HuH-7.5 (cell line): ENCODE measurements at regions not wholly inside any gene's neighbourhood (a gene's known extent, or its start where the extent isn't known, plus 50 kb on each side); places are given as distances from the start of the nearest gene placed in this dataset.

Source experiments
- DNase-seq: peaks from one replicate; pipeline ENCODE4 v3.0.0; 2011; ENCODE audit warnings: low spot score

DNA sequence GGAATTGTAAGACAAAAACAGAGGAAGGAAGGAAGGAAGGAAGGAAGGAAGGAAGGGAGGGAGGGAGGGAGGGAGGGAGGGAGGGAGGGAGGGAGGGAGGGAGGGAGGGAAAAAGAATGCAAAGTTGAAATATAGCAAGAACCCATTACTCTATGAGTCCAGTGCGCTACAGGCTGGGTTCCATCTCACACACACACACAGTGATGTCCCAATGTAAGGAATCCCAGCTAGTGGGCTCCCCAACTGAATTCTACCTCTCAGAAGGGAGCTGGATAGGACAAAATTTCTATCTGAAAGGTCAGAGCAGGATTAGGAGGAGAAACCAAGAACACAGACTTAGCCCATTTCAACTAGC lies 173.4 kb downstream of the DAD1 start:
- no peak for DNase-seq

DNA sequence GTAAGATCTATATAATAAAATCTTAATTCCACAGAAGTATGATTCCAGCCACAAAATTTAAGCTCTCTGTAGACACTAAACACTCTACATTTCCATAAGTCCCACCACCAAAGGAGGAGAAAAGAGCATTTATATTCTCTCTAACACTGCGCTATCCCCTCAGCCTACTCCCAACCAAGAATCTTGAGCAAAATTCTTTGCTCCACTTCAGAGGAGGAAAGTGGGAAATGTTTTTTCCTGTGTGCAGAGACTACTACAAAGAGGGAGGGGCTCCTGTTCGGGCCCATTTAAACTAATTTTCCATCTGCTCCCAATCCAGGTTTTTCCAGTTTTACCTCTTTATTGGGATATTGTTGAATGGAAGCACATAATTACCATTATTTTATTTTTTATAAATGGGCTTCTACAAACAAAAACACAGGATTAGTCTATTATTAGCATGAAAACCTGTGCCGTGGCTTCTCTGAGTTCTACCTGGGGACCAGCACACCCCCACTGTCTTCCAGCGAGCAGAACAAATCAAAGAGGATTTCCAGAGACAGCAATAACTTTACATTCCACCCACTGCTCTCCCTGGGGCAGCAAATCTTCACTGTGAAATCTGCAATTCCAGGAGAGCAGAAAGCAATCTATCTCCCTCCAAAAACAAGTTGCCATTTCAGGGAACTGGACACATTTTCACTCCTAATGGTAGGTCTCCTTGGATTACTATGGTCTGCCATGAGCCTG lies 174.0 kb downstream of the DAD1 start:
- no peak for DNase-seq

DNA sequence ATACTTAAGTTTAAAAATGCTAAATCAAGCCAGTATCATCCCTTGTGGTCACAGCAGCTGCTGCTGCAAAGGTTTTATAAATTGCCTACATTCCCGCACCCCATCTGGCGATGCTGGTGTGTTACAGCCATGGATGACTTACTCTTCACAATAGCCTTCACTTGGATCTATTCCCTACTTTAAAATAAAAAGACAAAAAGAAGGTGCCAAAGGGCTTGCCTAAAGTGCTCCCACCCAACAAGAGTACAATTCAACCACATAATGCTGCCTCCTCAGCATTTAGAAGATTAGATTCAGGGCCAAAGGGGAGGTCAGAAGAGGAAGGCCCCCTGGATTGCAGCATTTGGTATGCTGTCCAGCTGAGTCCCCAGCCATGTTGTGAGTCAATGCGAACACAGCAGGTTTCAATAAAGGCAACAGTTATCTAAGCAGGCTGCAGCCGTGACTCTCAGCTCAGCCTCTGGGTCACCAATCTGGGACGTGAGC lies 176.1 kb downstream of the DAD1 start:
- no peak for DNase-seq

DNA sequence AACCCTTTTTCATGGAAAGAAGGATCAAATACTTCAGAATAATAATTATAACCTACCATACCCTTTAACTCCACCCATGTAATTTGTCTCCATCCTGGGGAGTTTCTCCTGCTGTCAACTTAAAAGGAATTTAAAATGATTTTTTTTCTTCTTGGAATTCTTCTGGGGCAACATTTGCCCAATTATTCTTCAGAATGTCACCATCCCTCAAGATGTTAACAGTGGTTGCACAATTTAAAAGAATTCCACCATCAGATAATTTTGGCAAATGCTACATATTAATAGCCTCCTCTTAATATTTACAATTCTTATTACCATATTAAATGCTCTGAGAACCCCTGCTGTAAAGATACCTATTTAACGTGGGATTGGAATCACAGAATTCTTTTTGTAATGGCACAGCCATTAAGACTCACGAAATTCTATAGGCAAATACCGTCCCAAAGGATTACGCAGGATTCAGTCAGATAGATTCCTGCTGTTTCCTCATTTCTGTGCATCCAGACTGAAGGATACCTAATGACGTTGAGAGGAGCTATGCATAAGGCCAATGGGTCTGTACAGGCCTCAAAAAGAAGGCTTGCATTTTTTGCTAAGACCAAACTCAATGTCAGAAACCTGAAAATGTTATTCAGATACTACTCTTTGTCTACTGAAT lies 177.5 kb downstream of the DAD1 start:
- DNase-seq, result no peak

DNA sequence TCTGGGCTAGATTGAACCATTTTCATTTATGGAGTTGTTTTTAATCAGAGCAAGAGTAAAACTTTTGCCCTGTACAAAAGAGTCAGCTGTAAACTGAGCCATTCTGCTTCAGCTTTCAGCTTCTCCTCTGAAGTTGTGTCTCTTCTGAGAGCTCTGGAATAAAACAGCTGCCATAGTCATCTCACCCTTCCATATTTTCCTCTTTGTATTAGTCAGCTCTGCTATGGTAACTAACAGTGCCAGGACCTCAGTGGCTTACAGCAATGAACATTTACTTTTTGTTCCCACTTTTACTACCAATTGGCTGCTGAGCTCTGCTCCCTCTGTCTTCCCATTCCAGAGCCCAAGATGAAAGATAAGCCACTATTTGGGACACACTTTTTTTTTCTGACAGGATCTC lies 178.5 kb downstream of the DAD1 start:
- no peak for DNase-seq

DNA sequence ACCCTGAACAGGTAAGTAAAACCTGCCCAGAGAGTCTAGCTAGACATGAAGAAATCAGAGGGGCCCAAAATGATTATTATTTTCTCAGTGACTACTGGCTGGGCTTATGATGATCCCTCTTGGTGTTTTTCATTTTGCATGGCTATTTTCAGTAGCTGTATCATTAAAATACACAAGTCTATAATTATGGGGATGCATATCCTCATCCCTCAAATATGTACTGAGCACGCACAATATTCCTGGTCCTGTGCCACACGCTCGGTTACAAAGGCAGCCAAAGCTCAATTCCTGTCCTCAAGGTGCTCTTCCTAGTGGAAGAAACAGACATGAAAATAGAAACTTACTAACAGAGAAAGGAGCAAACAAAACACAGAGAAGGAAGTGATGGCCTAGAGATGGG lies 180.0 kb downstream of the DAD1 start:
- DNase-seq, result no peak

DNA sequence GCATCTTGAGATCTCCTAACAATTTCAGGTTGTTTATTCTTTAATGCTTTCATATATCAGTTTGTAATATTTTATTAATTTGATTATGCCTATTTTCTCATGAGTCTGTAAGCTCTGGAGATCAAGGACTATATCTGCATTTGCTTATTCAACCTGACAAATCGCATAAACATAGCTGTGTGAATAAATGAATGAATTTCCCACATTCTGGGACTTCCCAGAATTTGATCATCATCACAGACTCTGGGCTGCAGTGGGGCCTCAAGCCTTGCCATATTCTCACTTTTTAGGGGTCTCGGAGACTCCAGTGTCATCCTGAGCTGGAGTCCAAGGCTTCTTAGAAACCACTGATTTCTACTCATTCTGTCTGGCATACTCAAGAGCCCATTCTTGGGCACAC lies 180.5 kb downstream of the DAD1 start:
- DNase-seq, result no peak

DNA sequence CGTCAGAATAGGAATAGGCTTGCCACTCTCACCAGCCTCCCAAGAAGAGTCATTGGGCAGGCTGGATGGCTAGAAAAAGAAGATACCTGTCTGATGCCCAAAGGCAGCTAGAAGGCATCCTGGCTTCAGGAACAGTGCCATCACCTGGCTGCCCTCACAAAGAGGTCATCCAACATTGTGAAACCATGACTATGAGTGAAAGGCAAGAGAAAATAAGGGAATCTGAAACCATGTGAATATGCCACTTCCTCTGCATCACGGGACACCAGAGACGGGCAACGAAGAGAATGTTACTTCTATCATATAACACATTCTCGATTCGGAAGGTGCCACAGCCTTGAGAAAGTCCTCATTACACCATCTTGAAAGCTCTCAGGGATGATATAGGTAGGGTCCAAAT lies 182.0 kb downstream of the DAD1 start:
- DNase-seq, result no peak

DNA sequence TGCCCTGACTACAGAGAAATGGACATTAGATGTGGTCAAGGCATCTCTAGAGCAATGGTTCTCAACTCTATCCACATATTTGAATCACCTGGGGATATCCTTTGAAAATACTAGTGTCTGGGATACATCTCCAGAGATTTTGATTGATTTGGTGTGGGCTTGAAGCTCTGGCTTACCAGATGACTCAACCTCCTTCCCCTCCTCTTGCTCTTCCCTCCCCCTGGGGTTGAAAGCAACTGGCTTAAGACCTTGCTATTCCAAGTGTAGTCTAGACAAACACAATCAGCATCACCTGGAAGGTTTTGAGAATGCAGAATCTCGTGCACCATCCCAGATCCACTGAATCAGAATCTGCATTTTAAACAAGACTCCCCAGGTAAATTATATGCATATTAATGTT lies 183.8 kb downstream of the DAD1 start:
- DNase-seq, result no peak

DNA sequence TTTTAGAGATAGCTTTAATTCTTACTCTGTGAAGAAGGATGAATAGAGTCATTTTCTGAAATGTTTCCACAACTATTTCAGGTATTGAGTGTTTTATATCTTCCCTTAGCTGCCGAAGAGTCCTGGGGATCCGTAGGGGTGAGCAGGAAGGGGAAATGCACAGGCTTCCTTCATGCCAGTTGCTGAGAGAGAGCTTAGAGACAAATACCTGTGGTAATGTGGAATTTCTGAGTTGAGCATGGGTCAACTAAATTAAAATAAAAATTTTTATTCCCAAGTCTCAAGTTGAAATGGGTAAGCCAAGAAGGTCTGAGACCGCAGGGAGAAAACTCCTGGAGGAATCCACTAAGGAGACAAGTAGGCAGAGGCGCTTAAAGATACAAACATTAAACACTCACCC lies 185.7 kb downstream of the DAD1 start:
- DNase-seq, result no peak

DNA sequence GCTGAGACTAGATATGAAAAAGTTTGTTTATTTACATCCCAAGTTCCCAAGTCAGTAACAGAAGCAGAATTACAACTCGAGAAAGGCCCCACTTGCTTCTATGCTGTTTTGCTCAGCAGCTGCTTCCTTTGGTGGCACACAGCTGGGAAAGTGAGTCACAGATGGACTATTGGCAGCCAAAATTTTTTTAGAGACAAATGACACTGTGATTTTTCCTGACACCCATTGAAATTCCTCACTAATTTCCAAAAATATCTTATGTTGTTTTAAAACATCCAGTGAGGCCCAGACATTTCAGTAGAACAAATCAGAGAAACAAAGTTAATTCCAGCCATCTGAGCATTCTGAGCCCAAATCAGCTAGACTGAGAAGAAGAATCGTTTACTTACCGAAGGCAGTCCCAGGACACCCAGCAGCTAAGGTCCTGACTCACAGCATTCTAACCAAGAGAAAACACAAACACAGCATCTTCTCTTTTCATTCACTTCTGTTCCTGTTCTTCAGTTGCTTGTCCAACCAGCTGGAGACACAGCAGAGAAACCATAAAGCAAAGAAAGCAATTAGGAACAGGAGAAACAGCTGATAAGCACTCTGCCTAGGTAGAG lies 188.3 kb downstream of the DAD1 start:
- no peak for DNase-seq

DNA sequence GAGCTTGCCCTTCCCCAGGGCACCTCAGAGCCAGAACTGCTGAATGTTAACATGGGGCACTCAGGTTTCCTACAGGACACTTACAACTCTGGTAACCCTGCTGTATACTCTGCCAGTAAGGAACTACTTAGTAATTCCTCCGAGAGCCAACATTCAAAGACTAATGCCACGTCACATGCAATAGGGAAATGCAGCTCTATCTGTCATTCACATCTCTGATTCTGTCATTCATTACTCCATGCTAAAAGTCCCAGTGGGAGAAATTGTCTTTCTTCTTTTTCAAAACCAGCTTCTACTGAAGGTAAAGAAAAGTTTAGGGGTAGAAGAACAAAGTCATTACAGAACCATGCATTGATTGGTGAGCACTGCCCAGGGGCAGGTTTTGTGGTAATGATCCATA lies 189.2 kb downstream of the DAD1 start:
- no peak for DNase-seq

DNA sequence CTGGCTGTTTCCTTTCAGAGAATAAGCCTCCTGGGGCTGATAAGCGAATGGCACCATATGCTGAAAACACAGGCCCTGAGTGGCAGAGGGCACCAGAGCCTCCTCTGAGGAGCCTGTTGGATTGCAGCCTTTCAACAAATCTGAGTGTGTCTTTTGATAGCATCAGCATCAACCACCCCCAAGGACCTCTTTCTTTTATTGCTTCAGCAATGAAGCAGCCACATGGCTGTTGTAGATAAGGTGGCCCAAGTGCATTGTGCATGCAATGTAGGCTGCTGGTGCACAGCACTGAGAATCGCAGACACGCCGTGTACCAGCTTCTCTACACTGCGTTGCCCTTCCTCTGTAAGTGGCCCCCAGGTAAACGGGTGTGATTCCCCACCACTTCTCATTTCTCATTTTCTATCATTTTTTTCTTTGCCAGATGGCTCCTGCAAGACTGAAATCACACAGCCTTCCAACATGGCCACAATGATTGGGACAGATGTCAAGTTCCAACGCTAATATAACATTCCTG lies 191.7 kb downstream of the DAD1 start:
- DNase-seq, result no peak

DNA sequence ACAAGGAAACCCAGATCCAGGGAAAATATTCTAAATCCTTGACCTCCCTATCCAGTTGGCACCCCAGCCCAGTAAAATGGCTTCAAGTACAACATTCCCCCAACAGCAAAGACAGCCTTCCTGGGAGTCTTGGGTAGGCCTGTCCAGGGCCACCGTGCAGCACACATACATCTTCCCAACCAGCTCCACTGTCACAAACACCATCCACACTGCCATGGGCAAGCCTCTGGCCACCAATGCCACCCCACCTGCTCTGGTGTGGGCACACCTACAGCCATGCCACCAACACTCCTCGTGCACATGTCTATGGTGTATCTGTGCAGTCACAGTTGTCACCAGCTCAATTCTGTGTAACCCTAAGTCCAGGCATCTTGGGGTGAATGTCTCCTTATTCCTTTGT lies 193.2 kb downstream of the DAD1 start:
- DNase-seq, result no peak

DNA sequence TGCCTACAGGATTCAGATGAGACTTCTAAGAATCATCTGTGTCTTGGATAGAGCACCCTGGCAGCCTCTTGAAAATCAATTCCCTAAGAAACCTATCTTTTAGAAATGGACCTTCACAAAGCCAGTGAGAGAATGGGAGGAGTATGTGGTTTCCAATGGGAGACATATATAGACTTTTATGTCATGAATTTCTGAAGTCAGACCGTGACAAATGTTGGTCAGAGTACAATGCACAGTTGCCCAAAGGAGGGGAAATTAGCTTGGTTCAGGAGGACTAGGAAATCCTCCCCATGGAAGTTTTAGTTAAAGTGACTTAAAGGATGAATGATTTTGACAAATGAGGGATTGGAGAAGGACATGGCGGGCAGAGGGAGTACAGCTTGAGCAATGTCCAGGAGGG lies 194.4 kb downstream of the DAD1 start:
- DNase-seq, result no peak

DNA sequence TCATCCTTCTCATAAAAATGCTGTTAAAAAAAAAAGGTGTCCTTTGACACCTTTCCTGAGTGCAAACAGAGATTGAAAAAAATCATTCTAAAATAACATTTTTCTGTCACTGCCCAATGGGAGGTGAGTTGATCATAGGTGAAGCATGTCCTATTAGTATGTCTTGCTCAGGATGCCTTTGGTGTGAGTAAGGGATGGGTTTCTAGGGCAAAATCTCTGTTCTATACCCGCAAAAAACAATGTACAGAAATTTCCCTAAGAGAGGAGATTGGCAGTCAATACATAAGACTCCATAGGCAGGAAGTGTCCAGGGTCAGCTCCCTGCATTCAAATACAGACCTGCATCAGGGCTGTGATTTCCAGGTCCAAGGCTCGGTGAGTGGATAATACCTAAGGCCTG lies 195.2 kb downstream of the DAD1 start:
- DNase-seq, result no peak

DNA sequence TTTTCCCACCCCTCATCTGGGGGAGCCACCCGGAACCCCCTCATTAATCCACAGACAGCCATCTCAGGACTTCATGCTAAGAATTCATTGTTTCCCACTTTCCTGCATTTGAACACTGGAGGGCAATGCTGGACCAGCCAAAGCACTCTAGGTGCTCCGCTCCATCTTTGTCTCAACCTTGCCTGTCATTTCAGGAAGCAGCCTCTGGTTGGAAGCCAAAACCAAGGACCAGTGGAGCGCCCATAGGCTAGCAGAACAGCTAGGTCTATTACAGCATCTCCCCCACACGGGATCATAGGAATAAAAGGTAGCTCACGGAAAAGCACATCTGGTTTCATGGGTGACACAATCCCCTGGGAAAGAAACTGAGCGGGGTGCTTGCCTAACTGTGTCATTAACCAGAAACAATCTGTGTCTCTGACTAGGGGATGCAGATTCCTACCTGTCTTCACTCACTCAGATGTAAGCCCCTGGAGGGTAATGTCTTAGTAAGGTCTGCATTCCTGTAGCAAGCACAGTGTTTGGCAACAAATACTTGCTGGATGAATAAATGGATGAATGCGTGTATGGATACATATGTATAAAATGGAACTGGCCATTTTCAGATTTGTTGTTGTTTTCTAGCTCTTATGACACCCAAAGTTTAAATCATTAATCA lies 197.0 kb downstream of the DAD1 start:
- peak; percentile 32 for DNase-seq

DNA sequence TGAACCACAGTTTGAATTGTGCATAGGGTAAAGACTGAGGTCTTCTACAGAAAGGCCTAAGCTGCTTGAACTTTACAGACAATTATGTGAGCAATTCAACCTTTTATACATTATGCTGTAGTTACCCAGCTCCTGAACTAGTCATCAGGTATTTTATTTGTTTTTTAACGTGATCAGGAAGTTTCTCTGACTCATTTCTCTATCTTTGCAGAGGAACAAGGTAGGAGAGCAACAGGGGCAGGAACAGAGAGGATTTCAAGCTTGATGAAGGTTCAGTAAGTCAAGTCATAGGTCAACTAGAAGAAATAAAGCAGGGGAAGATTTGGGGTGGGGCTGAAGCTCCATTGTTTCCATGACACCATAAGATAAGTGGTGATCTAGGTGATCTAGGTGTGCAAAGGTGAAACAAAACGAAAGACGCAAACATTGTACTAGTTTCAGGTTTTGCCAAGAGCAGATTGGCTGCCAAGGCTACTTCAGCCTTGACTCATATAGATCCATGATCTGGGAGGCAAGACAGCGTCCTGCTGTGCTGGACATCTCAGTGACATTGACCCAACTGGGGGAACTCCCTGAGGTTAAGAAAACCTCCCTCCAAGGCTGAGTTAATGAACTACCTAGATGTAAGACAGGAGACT lies 198.1 kb downstream of the DAD1 start:
- no peak for DNase-seq

DNA sequence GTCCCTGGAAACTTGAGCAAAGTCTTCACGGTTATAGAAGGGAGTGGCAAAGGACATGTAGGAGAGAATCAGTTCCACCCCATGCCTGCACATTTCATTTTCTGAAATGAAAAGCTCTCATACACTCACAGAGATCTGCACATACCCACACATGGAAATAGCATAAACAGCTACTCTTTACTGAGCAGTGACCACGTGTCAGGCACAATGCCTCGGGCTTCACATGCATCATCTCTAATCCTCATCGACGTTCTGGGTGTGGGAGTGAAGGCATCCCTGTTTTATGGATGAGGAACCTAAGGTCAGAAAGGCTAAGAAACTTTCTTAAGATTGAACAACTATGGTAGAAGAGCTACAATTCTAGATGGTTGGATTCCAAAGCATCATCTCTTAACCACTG lies 198.8 kb downstream of the DAD1 start:
- DNase-seq, result no peak

DNA sequence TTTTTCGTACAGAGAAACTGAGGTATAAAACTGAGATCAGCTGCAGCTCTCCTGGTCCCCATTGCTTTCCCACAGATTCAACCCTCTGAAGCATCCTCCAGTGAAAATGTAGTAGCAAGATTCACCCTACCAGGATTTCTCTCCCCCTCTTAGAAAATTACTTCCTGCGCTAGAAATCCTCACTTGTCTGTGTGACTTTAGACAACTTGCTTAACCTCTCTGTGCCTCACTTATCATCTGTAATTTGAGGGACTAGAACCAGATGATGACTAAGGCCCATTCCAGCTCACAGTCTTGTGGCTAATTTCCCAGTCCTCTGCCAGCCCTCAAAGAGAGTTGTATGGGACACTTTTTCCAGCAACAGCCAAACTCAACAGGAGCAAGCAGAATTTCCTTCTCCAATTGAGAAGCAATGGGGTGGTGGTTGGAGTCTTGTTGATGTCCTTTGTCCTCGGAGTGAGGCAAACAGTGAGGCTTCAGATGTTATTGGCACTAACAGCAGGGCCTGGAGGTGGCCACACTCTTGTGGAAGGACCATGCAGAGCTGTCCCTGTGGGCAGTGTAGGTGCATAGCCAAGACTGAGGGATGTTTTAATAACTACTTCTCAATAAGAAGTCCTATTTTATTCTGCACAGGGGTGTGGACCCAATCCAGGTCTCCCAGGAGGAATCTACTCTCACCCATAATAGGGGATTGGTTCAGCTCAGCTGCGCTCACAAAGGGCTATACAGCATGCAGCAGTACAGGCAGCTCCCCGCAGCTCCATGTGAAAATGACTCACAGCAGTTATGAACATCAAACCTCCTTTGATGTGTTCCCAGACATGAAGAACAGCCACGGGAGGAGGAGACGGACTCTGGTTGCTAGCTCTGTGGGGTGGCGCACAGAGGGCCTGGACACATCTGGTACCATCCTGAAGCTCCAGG lies 200.1 kb downstream of the DAD1 start:
- no peak for DNase-seq

DNA sequence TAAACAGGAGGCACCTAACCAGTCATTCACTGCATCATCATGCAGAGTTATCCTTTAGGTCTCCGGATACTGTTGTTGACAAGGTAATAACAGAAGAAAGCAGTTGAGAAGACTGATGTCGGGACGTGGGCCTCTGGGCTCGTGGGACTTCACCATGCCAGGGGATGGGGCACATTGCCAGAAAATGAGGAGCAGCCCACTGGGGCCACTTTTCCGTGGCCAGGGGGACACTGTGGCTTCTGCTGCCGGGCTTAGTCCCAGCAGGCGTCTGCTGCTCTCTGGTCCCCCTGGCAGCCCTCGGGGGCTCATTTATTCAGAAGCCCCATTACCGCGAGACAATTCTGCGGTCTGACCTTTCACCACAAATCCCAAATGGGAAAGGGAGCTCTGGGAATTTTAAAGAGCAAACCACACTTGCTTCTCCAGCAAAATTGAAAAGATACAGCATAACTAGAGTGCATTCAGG lies 201.2 kb downstream of the DAD1 start:
- DNase-seq, result no peak
